ENCODE measurements at regions not wholly inside any gene's neighbourhood (a gene's known extent, or its start where the extent isn't known, plus 50 kb on each side); places are given as distances from the start of the nearest gene placed in this dataset.

DNA sequence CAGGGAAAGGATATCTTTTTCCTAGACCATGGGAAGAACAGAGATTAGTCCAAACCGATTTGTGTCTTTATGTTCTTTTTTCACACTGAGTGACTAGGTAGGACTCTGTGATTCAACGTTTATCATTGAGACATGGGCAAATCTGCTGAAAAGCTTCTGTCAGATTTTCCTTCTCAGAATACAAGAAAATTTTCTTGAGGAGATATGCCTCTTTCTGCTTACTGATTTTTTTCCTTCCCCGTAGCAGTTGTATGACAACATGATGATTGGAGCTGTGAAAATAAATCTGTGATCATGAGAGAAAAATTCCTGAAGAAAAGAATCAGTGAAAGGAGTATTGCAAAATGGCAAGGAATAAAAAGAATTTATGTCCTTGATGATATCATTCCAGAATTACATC lies 130.6 kb upstream of the FAT4 start:
- TF ChIP-seq, protein P1, sequence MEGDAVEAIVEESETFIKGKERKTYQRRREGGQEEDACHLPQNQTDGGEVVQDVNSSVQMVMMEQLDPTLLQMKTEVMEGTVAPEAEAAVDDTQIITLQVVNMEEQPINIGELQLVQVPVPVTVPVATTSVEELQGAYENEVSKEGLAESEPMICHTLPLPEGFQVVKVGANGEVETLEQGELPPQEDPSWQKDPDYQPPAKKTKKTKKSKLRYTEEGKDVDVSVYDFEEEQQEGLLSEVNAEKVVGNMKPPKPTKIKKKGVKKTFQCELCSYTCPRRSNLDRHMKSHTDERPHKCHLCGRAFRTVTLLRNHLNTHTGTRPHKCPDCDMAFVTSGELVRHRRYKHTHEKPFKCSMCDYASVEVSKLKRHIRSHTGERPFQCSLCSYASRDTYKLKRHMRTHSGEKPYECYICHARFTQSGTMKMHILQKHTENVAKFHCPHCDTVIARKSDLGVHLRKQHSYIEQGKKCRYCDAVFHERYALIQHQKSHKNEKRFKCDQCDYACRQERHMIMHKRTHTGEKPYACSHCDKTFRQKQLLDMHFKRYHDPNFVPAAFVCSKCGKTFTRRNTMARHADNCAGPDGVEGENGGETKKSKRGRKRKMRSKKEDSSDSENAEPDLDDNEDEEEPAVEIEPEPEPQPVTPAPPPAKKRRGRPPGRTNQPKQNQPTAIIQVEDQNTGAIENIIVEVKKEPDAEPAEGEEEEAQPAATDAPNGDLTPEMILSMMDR (IDR thresholded peaks at IDR 0.05 in 2 of 3, conservative IDR thresholded peaks at IDR 0.05 in 1 of 3; ENCODE audit: borderline replicate concordance in 1 of 3, insufficient read depth in 1 of 3, low read depth in 2 of 3, low read length in 2 of 3) = no peak
- TF ChIP-seq JUND (IDR thresholded peaks at IDR 0.05) (no peak), POLR2A (IDR thresholded peaks at IDR 0.05; ENCODE audit: borderline replicate concordance, extremely low read depth, insufficient read depth, insufficient read length) (no peak)
- TF ChIP-seq, protein P2, sequence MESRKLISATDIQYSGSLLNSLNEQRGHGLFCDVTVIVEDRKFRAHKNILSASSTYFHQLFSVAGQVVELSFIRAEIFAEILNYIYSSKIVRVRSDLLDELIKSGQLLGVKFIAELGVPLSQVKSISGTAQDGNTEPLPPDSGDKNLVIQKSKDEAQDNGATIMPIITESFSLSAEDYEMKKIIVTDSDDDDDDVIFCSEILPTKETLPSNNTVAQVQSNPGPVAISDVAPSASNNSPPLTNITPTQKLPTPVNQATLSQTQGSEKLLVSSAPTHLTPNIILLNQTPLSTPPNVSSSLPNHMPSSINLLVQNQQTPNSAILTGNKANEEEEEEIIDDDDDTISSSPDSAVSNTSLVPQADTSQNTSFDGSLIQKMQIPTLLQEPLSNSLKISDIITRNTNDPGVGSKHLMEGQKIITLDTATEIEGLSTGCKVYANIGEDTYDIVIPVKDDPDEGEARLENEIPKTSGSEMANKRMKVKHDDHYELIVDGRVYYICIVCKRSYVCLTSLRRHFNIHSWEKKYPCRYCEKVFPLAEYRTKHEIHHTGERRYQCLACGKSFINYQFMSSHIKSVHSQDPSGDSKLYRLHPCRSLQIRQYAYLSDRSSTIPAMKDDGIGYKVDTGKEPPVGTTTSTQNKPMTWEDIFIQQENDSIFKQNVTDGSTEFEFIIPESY (IDR thresholded peaks at IDR 0.05; ENCODE audit: extremely low read depth, insufficient replicate concordance, low read length) = no peak

Measured in HCT116 (cell line).